Liver (tissue), 8 donors: ENCODE measurements at regions not wholly inside any gene's neighbourhood (a gene's known extent, or its start where the extent isn't known, plus 50 kb on each side); places are given as distances from the start of the nearest gene placed in this dataset.

Source experiments
- DNase-seq: peaks from one replicate; pipeline ENCODE4 v3.0.0-alpha.2; 2017; ENCODE audit warnings: low spot score
- H3K27ac ChIP-seq, 2 donors: one replicate each; pipeline ENCODE4 v1.7.0; 2013; ENCODE audit warnings: inconsistent platforms in 2 of 2, low read length in 2 of 2, control low read depth in 1 of 2, low read depth in 1 of 2, mild to moderate bottlenecking in 1 of 2
- H3K27me3 ChIP-seq, 4 donors: one replicate each; pipeline versions ENCODE4 v1.6.1 to v1.7.0; 2013; ENCODE audit warnings: low read length in 3 of 4, inconsistent platforms in 1 of 4, mild to moderate bottlenecking in 1 of 4, moderate library complexity in 1 of 4; ENCODE audit not compliant: control insufficient read depth in 4 of 4, insufficient read depth in 4 of 4
- H3K36me3 ChIP-seq, 4 donors: one replicate each; pipeline versions ENCODE4 v1.6.1 to v1.7.0; 2013; ENCODE audit warnings: low read length in 3 of 4, mild to moderate bottlenecking in 3 of 4, low read depth in 1 of 4, moderate library complexity in 1 of 4; ENCODE audit not compliant: control insufficient read depth in 4 of 4, insufficient read depth in 3 of 4
- H3K4me1 ChIP-seq, 4 donors: one replicate each; pipeline versions ENCODE4 v1.6.1 to v1.7.0; 2013; ENCODE audit warnings: low read length in 3 of 4, mild to moderate bottlenecking in 3 of 4, moderate library complexity in 1 of 4; ENCODE audit not compliant: control insufficient read depth in 4 of 4, insufficient read depth in 4 of 4
- H3K4me3 ChIP-seq, 3 donors: one replicate each; pipeline versions ENCODE4 v1.6.1 to v1.7.0; 2013; ENCODE audit warnings: low read length in 3 of 3, control low read depth in 1 of 3, low read depth in 1 of 3, mild to moderate bottlenecking in 1 of 3
- H3K9ac ChIP-seq, 2 donors: one replicate each; pipeline ENCODE4 v1.7.0; 2013; ENCODE audit warnings: low read length in 2 of 2, mild to moderate bottlenecking in 2 of 2, moderate library complexity in 2 of 2, control low read depth in 1 of 2, low read depth in 1 of 2
- H3K9me3 ChIP-seq, 4 donors: one replicate each; pipeline versions ENCODE4 v1.6.1 to v1.7.0; 2013; ENCODE audit warnings: low read length in 3 of 4; ENCODE audit not compliant: control insufficient read depth in 4 of 4
- CTCF ChIP-seq: fragments of 150-350 bp; IDR thresholded peaks from 2 replicates; pipeline ENCODE4 v1.5.1; 2017; ENCODE audit warnings: improper control_type of control experiment, low read depth, low read length; ENCODE audit not compliant: missing input control
- EGR1 ChIP-seq, 2 donors: IDR thresholded peaks; 2 replicates each; pipeline ENCODE4 v1.6.1; 2016 to 2018; ENCODE audit warnings: antibody characterized with exemption in 2 of 2, low read depth in 2 of 2
- FOXA1 ChIP-seq: IDR thresholded peaks from 2 replicates; pipeline ENCODE4 v1.6.1; 2016; ENCODE audit warnings: antibody characterized with exemption
- FOXA2 ChIP-seq: IDR thresholded peaks from 2 replicates; pipeline ENCODE4 v1.6.1; 2016; ENCODE audit warnings: antibody characterized with exemption
- GABPA ChIP-seq, 2 donors: IDR thresholded peaks in 1 of 2; conservative IDR thresholded peaks in 1 of 2; 2 replicates each; pipeline ENCODE4 v1.6.1; 2016; ENCODE audit warnings: antibody characterized with exemption in 2 of 2, mild to moderate bottlenecking in 1 of 2, moderate library complexity in 1 of 2
- HNF4A ChIP-seq, 2 donors: conservative IDR thresholded peaks; 2 replicates each; pipeline ENCODE4 v1.6.1; 2016; ENCODE audit warnings: antibody characterized with exemption in 2 of 2, mild to moderate bottlenecking in 2 of 2
- HNF4G ChIP-seq: IDR thresholded peaks from 2 replicates; pipeline ENCODE4 v1.6.1; 2016; ENCODE audit warnings: antibody characterized with exemption
- MAX ChIP-seq: IDR thresholded peaks from 2 replicates; pipeline ENCODE4 v1.6.1; 2016; ENCODE audit warnings: antibody characterized with exemption
- NR2F2 ChIP-seq: IDR thresholded peaks from 2 replicates; pipeline ENCODE4 v1.6.1; 2016; ENCODE audit warnings: antibody characterized with exemption
- REST ChIP-seq: IDR thresholded peaks from 2 replicates; pipeline ENCODE4 v1.6.1; 2016; ENCODE audit warnings: antibody characterized with exemption, mild to moderate bottlenecking
- RXRA ChIP-seq, 2 donors: IDR thresholded peaks; 2 replicates each; pipeline ENCODE4 v1.6.1; 2017 to 2018; ENCODE audit warnings: antibody characterized with exemption in 2 of 2, mild to moderate bottlenecking in 1 of 2
- SP1 ChIP-seq: IDR thresholded peaks from 2 replicates; pipeline ENCODE4 v1.6.1; 2018; ENCODE audit warnings: antibody characterized with exemption, mild to moderate bottlenecking
- TAF1 ChIP-seq: conservative IDR thresholded peaks from 2 replicates; pipeline ENCODE4 v1.6.1; 2016; ENCODE audit warnings: antibody characterized with exemption, mild to moderate bottlenecking
- YY1 ChIP-seq: IDR thresholded peaks from 2 replicates; pipeline ENCODE4 v1.6.1; 2016; ENCODE audit warnings: antibody characterized with exemption, mild to moderate bottlenecking
- ZBTB33 ChIP-seq: IDR thresholded peaks from 2 replicates; pipeline ENCODE4 v1.6.1; 2016; ENCODE audit warnings: antibody characterized with exemption
- WGBS: extraction: QIAGEN DNeasy Blood & Tissue Kit; methylation state at CpG from one replicate; pipeline ENCODE4 v1.1.7; 2013; 5-methylcytosine and 5-hydroxymethylcytosine counted together
- donor health status: healthy.
- donor health status: healthy.
- donor health status: healthy.
- donor health status: healthy.
- donor health status: healthy.

- H3K4me1 ChIP-seq = no peaks in the 10 kb centered on the region
- no peaks in the 10 kb centered on the region for H3K9me3 ChIP-seq
- H3K36me3 ChIP-seq = no peaks in the 10 kb centered on the region
- TF ChIP-seq GABPA (IDR thresholded peaks at IDR 0.05 in 1 of 2, conservative IDR thresholded peaks at IDR 0.05 in 1 of 2) = no peak
- TF ChIP-seq YY1 = no peak
- no peak for TF ChIP-seq MAX
- no peak for TF ChIP-seq RXRA (IDR thresholded peaks at IDR 0.05)
- no peak overlapping the region for H3K9ac ChIP-seq
- no peak overlapping the region for H3K27ac ChIP-seq
- no peak for DNase-seq
- no peak overlapping the region for H3K4me3 ChIP-seq
- no peaks in the 10 kb centered on the region for H3K27me3 ChIP-seq
These were observed 108.9 kb upstream of the NEK7 start for GRCh38 chr1:198047913-198048312.

GRCh38 chr1:198054510-198054909, 102.3 kb upstream of the NEK7 start:
- no peaks in the 10 kb centered on the region for H3K9me3 ChIP-seq
- H3K27me3 ChIP-seq = no peaks in the 10 kb centered on the region
- no peak overlapping the region for H3K27ac ChIP-seq
- H3K9ac ChIP-seq = no peak overlapping the region
- no peaks in the 10 kb centered on the region for H3K36me3 ChIP-seq
- WGBS = 95% methylated on average over 3 of the region's 3 CpGs
- no peaks in the 10 kb centered on the region for H3K4me1 ChIP-seq
- H3K4me3 ChIP-seq = no peak overlapping the region
- TF ChIP-seq ZBTB33 (no peak), TAF1 (no peak), HNF4A (conservative IDR thresholded peaks at IDR 0.05) (no peak), RXRA (IDR thresholded peaks at IDR 0.05) (no peak), EGR1 (IDR thresholded peaks at IDR 0.05; ENCODE audit: low read depth in 2 of 2) (no peak), CTCF (no peak), HNF4G (no peak), MAX (no peak), NR2F2 (no peak), FOXA2 (no peak), REST (no peak), FOXA1 (no peak), SP1 (no peak), YY1 (no peak), GABPA (IDR thresholded peaks at IDR 0.05 in 1 of 2, conservative IDR thresholded peaks at IDR 0.05 in 1 of 2) (no peak)
- DNase-seq = no peak
